GM06990 (cell line): ENCODE measurements at regions not wholly inside any gene's neighbourhood (a gene's known extent, or its start where the extent isn't known, plus 50 kb on each side); places are given as distances from the start of the nearest gene placed in this dataset.
"Not testable (repeated sequence)": the region's sequence is repeated elsewhere in the genome, so short reads cannot be mapped to it uniquely, and the experiment has no call there.

ENCODE experiments used
- DNase-seq: peaks from one replicate; pipeline ENCODE4 v3.0.0-alpha.2; 2011; ENCODE audit not compliant: insufficient read length; ENCODE audit errors: extremely low read depth
- H3K27me3 ChIP-seq: replicated peaks from 2 replicates; pipeline ENCODE4 v1.6.0; 2011; ENCODE audit warnings: low read length; ENCODE audit not compliant: control insufficient read depth, insufficient read depth
- H3K36me3 ChIP-seq: 2 replicates; pipeline ENCODE4 v1.5.1; 2011; ENCODE audit warnings: low read length; ENCODE audit not compliant: control insufficient read depth, insufficient read depth
- H3K4me3 ChIP-seq: replicated peaks from 2 replicates; pipeline ENCODE4 v1.5.1; 2011; ENCODE audit warnings: low read depth, mild to moderate bottlenecking, control low read depth, low read length
- TF ChIP-seq, protein P1 (sequence below): IDR thresholded peaks from 2 replicates; pipeline ENCODE4 v1.5.1; 2011; ENCODE audit warnings: low read length, control low read depth, mild to moderate bottlenecking, inconsistent platforms; ENCODE audit not compliant: insufficient read depth, poor library complexity, severe bottlenecking

DNA sequence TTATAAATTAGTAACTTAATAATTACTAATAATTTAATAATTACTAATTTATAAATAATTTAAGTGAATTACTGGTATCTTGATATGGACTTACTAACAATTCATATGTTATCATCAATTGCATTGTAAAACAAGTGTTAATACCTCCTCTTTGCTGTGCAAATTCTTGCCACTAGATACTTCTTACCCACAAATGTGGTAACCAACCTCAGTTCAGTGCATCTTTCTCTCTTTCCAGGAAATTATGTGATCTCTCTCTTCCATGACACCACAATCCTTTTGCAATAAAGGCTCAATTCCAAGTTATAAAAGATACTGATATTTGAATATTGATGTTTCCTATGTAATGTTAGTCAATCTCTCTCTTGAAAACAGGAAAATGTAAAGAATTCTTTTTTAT is 408.6 kb upstream of the MIR17HG start:
- DNase-seq: no peak
- TF ChIP-seq, protein P1, sequence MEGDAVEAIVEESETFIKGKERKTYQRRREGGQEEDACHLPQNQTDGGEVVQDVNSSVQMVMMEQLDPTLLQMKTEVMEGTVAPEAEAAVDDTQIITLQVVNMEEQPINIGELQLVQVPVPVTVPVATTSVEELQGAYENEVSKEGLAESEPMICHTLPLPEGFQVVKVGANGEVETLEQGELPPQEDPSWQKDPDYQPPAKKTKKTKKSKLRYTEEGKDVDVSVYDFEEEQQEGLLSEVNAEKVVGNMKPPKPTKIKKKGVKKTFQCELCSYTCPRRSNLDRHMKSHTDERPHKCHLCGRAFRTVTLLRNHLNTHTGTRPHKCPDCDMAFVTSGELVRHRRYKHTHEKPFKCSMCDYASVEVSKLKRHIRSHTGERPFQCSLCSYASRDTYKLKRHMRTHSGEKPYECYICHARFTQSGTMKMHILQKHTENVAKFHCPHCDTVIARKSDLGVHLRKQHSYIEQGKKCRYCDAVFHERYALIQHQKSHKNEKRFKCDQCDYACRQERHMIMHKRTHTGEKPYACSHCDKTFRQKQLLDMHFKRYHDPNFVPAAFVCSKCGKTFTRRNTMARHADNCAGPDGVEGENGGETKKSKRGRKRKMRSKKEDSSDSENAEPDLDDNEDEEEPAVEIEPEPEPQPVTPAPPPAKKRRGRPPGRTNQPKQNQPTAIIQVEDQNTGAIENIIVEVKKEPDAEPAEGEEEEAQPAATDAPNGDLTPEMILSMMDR: no peak
- no peak overlapping the region for H3K4me3 ChIP-seq
- no peaks in the 10 kb centered on the region for H3K27me3 ChIP-seq
- H3K36me3 ChIP-seq: no peaks in the 10 kb centered on the region

DNA sequence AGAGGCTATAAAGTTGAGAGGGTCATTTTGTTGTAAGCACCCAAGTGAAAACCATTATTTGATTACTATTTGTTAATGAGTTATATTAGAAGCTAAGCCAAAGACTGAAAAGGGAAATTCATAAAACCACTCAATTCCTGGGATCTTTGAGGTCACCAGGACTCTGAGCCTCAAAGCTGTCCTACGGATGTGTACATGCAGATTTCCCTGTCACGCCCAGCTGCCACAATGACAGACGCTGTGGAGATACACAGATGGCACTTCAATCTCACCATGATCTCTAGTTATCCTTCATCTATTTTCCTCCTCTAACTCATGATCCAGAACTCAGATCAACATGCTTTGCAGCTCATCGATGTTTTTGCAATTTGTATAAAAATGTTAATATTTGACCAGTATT is 403.5 kb upstream of the MIR17HG start:
- no peak for DNase-seq
- H3K4me3 ChIP-seq: no peak overlapping the region

DNA sequence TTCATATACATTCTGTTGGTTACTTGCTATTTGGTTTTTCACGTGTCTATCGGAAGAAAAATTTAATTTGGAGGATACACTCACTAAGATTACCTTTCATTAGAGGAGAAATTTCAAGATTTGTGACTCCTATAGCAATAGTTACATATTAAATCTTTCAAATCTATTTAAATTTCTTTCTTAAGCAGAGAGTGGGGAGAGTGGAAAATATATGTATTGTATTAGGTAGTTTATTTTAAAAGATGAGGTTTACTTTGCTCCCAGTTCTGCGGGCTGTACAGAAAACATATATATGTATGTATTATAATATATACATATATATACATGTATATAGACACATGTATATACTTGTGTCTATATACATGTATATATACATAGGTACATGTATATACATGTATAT is 402.3 kb upstream of the MIR17HG start:
- not testable (repeated sequence) for H3K27me3 ChIP-seq, H3K36me3 ChIP-seq, H3K4me3 ChIP-seq, DNase-seq

More for the DNA sequence above, 403.5 kb upstream of the MIR17HG start:
- TF ChIP-seq, protein P1: no peak
- H3K36me3 ChIP-seq: no peaks in the 10 kb centered on the region
- no peaks in the 10 kb centered on the region for H3K27me3 ChIP-seq

DNA sequence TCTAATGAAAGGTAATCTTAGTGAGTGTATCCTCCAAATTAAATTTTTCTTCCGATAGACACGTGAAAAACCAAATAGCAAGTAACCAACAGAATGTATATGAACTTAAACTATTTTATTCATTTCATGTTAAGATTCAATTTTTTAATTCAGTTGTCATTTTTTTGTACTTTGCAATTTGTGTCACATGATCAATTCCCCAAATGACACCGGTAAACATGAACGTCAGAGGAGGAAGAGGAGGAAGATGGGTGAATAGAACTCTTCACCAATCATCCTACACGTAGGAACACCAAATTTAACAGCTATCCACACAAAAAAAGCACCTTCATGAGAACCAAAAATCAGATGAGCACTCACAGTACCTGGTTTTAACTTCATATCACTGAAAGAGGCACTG is 401.4 kb upstream of the MIR17HG start:
- not testable (repeated sequence) for H3K36me3 ChIP-seq, DNase-seq, H3K4me3 ChIP-seq, H3K27me3 ChIP-seq

DNA sequence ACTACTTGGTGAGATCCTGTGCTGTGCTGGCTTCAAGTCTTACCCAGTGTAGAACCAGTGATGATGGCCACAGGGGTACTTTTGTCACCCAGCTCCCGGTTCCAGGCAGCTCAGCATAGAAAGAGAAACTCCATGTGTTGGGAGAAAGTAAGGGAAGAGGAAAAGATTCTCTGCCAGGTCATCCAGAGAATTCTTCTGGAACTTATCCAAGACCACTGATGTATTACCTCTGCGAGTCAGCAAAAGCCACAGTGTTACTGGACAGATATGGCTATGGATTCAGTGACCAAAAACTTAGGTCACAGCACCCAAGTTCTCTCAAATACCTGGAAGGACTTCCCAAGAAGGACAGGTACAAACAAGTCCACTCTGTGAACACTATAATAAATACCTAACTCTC is 399.5 kb upstream of the MIR17HG start:
- Histone ChIP-seq H3K27me3 (no peaks in the 10 kb centered on the region), H3K4me3 (no peak overlapping the region), H3K36me3 (no peaks in the 10 kb centered on the region)
- DNase-seq: no peak
- TF ChIP-seq, protein P1: no peak

DNA sequence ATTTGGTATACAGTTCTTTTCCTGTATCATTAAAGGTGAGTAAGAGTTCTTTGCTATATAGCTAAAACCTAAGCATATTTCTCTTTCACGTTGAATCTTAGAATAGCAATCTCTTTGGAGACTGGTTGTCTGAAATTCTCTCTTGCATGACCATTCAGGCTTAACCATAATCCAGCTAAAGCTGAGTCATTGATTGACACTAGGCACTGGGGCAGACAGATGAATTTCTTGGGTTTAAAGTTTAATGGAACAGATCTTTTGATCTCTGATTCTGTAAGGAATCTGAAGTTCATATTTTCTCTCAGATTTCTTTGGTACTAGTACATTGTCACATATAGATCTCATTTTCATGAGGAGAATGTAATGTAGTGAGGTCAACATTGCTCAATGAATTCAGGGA is 397.3 kb upstream of the MIR17HG start:
- Histone ChIP-seq H3K36me3 (no peaks in the 10 kb centered on the region), H3K27me3 (no peaks in the 10 kb centered on the region), H3K4me3 (no peak overlapping the region)
- TF ChIP-seq, protein P1: no peak
- no peak for DNase-seq

DNA sequence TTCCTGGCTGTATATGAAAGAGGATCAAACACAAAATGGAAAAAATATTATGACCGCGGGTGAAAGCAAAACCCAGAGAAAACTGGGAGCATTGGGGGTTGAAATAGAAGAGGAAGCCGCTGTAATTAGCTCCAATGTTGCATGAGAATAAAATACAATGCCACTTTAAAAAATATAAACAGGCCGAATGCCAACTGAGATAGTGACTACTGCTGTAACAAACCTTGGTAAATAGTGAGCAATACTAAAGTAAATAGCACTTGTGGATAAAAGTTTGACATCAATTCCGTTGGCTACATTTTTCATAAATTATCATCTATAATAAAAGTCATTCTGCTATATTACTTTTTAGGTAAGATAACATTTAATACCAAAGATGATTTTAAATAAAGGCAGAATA is 395.8 kb upstream of the MIR17HG start:
- Histone ChIP-seq H3K36me3 (no peaks in the 10 kb centered on the region), H3K4me3 (no peak overlapping the region), H3K27me3 (no peaks in the 10 kb centered on the region)
- no peak for DNase-seq
- TF ChIP-seq, protein P1: no peak
